Brain microvascular endothelial cell (primary cell): ENCODE measurements at regions not wholly inside any gene's neighbourhood (a gene's known extent, or its start where the extent isn't known, plus 50 kb on each side); places are given as distances from the start of the nearest gene placed in this dataset.
A peak's percentile ranks its signal among the peaks of the same experiment; 100 is the strongest.

ENCODE experiments used
- DNase-seq: peaks from one replicate; pipeline ENCODE4 v3.0.0-alpha.2; 2020
- H3K27ac ChIP-seq: fragments of 250-450 bp; sonication (Bioruptor Pico); 2 replicates; pipeline ENCODE4 v1.5.1; 2020; ENCODE audit warnings: mild to moderate bottlenecking, moderate library complexity
- H3K27me3 ChIP-seq: fragments of 250-450 bp; sonication (Bioruptor Pico); replicated peaks from 2 replicates; pipeline ENCODE4 v1.5.1; 2020; ENCODE audit warnings: mild to moderate bottlenecking
- H3K36me3 ChIP-seq: fragments of 250-450 bp; sonication (Bioruptor Pico); replicated peaks from 2 replicates; pipeline ENCODE4 v1.5.1; 2020; ENCODE audit warnings: mild to moderate bottlenecking
- H3K4me3 ChIP-seq: 2 replicates; pipeline ENCODE4 v1.5.1; 2011; ENCODE audit warnings: low read depth, mild to moderate bottlenecking, control low read depth, low read length, moderate library complexity
- CTCF ChIP-seq: IDR thresholded peaks from 2 replicates; pipeline ENCODE4 v1.5.1; 2011; ENCODE audit warnings: low read depth, mild to moderate bottlenecking, moderate library complexity, low read length, control low read depth, inconsistent platforms; ENCODE audit errors: missing control alignments
- in situ Hi-C: cut with HindIII; loops from 2 replicates; pipeline ENCODE4 v1.10.0; 2017; ENCODE audit warnings: low sequenced_read_pairs, low pct_ligation_motif_present

- Histone ChIP-seq H3K27ac (no peak overlapping the region), H3K4me3 (no peak overlapping the region), H3K36me3 (no peaks in the 10 kb centered on the region), H3K27me3 (no peaks in the 10 kb centered on the region)
- in situ Hi-C loops = no loop called here
- TF ChIP-seq CTCF = peak; percentile 90
- DNase-seq = peak; percentile 37
Measured at GRCh38 chr7:112869111-112869774, 79.0 kb upstream of the TMEM168 start.

- no peaks in the 10 kb centered on the region for H3K36me3 ChIP-seq
- H3K27me3 ChIP-seq = no peaks in the 10 kb centered on the region
- TF ChIP-seq CTCF = no peak
- DNase-seq = no peak
- no peak overlapping the region for H3K4me3 ChIP-seq
- no peak overlapping the region for H3K27ac ChIP-seq
- in situ Hi-C loops = no loop called here
Measured at GRCh38 chr7:112868609-112869008, 78.4 kb upstream of the TMEM168 start.

- Histone ChIP-seq H3K27me3 (no peaks in the 10 kb centered on the region), H3K4me3 (no peak overlapping the region), H3K36me3 (no peaks in the 10 kb centered on the region), H3K27ac (no peak overlapping the region)
- in situ Hi-C loops = no loop called here
- no peak for DNase-seq
- no peak for TF ChIP-seq CTCF
Measured at GRCh38 chr7:112866424-112866823, 76.2 kb upstream of the TMEM168 start.

- no peak for TF ChIP-seq CTCF
- Histone ChIP-seq H3K27ac (no peak overlapping the region), H3K27me3 (no peaks in the 10 kb centered on the region), H3K4me3 (no peak overlapping the region), H3K36me3 (no peaks in the 10 kb centered on the region)
- in situ Hi-C loops = no loop called here
- no peak for DNase-seq
Measured at GRCh38 chr7:112864380-112864779, 74.2 kb upstream of the TMEM168 start.

- H3K27ac ChIP-seq = no peak overlapping the region
- no peaks in the 10 kb centered on the region for H3K27me3 ChIP-seq
- no peak for DNase-seq
- in situ Hi-C loops = no loop called here
- H3K36me3 ChIP-seq = no peaks in the 10 kb centered on the region
- no peak for TF ChIP-seq CTCF
- no peak overlapping the region for H3K4me3 ChIP-seq
Measured at GRCh38 chr7:112858838-112859237, 68.6 kb upstream of the TMEM168 start.

GRCh38 chr7:112855227-112855626 lies 65.0 kb upstream of the TMEM168 start:
- TF ChIP-seq CTCF = no peak
- Histone ChIP-seq H3K27me3 (no peaks in the 10 kb centered on the region), H3K4me3 (no peak overlapping the region), H3K27ac (no peak overlapping the region), H3K36me3 (no peaks in the 10 kb centered on the region)
- DNase-seq = no peak
- in situ Hi-C loops = no loop called here
